Progenitor cell of endocrine pancreas (in vitro differentiated cells): ENCODE measurements at regions not wholly inside any gene's neighbourhood (a gene's known extent, or its start where the extent isn't known, plus 50 kb on each side); places are given as distances from the start of the nearest gene placed in this dataset.
"Not testable (repeated sequence)": the region's sequence is repeated elsewhere in the genome, so short reads cannot be mapped to it uniquely, and the experiment has no call there.

Experiments
- DNase-seq: peaks from one replicate; pipeline ENCODE4 v3.0.0; 2021; ENCODE audit warnings: low spot score; ENCODE audit not compliant: unreplicated experiment
- H3K27ac Mint-ChIP-seq: 2 replicates; pipeline ENCODE4 v1.8.0; 2021; ENCODE audit warnings: mild to moderate bottlenecking, moderate library complexity, mixed read lengths
- H3K27me3 Mint-ChIP-seq: 2 replicates; pipeline ENCODE4 v1.8.0; 2021; ENCODE audit warnings: mixed read lengths
- H3K36me3 Mint-ChIP-seq: 2 replicates; pipeline ENCODE4 v1.8.0; 2022; ENCODE audit warnings: mixed read lengths; ENCODE audit not compliant: insufficient read depth
- H3K4me1 Mint-ChIP-seq: 2 replicates; pipeline ENCODE4 v1.8.0; 2021; ENCODE audit warnings: low read depth, mixed read lengths
- H3K4me3 Mint-ChIP-seq: 2 replicates; pipeline ENCODE4 v1.8.0; 2021; ENCODE audit warnings: low read depth, mild to moderate bottlenecking, moderate library complexity, mixed read lengths
- H3K9me3 Mint-ChIP-seq: 2 replicates; pipeline ENCODE4 v1.8.0; 2021; ENCODE audit warnings: low read depth, mixed read lengths
- TF ChIP-seq, protein P1 (sequence below): fragments of 200-600 bp; sonication (generic); IDR thresholded peaks from one replicate; pipeline ENCODE4 v1.5.0; 2021; ENCODE audit warnings: antibody characterized with exemption, mild to moderate bottlenecking; ENCODE audit not compliant: unreplicated experiment

DNA sequence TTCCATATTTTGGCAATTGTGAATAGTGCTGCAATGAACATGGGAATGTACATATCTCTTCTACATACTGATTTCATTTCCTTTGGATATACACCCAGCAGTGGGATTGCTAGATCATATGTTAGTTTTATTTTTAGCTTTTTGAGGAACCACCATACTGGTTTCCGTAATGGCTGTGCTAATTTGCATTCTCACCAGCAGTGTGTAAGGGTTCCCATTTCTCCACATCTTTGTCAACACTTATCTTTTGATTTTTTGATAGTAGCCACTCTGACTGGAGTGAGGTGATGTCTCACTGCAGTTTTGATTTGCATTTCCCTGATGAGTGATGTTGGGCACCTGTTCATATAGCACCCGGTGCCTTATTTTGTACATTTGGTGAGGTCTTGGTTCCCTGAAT, 519.6 kb downstream of the REEP3 start:
- Mint-ChIP-seq H3K4me3 (no peak overlapping the region), H3K36me3 (no peaks in the 10 kb centered on the region), H3K27ac (no peak overlapping the region), H3K4me1 (peaks cover 2% of the 10 kb centered on the region), H3K9me3 (no peaks in the 10 kb centered on the region), H3K27me3 (no peaks in the 10 kb centered on the region)
- TF ChIP-seq, protein P1, sequence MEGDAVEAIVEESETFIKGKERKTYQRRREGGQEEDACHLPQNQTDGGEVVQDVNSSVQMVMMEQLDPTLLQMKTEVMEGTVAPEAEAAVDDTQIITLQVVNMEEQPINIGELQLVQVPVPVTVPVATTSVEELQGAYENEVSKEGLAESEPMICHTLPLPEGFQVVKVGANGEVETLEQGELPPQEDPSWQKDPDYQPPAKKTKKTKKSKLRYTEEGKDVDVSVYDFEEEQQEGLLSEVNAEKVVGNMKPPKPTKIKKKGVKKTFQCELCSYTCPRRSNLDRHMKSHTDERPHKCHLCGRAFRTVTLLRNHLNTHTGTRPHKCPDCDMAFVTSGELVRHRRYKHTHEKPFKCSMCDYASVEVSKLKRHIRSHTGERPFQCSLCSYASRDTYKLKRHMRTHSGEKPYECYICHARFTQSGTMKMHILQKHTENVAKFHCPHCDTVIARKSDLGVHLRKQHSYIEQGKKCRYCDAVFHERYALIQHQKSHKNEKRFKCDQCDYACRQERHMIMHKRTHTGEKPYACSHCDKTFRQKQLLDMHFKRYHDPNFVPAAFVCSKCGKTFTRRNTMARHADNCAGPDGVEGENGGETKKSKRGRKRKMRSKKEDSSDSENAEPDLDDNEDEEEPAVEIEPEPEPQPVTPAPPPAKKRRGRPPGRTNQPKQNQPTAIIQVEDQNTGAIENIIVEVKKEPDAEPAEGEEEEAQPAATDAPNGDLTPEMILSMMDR, result no peak
- no peak for DNase-seq

DNA sequence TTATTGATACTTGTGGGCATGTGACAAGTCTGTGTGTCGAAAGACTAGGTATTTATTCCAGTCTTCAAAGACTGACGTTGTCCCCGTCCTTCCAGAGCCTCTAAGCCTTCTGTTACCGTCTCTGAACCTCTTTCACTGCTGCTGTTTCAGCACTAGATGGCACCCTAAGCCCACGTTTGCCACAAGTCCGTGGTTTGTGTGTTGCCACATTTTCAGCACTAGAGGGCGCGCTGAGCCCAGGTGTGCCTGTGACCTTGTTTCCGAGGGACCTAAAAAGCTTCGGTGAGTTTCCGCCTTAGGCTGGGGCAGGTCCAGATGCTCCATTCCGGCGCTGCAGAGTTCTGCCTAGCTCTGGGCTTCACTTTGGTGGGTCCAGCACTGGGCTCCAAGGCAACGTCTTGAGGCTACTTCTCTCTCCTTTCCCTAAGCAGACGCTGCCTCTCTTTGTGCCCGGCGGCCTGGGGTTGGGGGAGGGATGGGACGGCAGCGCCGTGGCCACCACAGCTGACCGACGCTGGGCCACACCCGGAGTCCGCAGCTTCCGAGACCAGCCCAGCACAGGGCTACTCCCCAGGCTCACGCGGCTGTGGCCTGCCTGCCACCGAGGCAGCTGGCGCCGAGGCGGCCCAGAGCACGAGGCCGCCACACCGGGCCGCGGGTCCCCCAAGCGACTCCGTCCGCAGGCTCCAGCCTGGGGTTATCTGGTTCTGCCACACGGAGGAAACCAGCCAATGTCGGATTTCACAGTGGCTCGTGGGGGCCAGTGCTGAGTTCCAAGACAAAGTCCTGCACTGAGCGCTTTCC, 520.2 kb downstream of the REEP3 start:
- H3K36me3 Mint-ChIP-seq, result no peaks in the 10 kb centered on the region
- H3K27me3 Mint-ChIP-seq, result no peaks in the 10 kb centered on the region
- H3K4me3 Mint-ChIP-seq, result no peak overlapping the region
- no peak overlapping the region for H3K27ac Mint-ChIP-seq
- DNase-seq, result peak; percentile 56
- TF ChIP-seq, protein P1, result peak; percentile 99
- no peaks in the 10 kb centered on the region for H3K9me3 Mint-ChIP-seq
- H3K4me1 Mint-ChIP-seq, result peaks cover 2% of the 10 kb centered on the region

DNA sequence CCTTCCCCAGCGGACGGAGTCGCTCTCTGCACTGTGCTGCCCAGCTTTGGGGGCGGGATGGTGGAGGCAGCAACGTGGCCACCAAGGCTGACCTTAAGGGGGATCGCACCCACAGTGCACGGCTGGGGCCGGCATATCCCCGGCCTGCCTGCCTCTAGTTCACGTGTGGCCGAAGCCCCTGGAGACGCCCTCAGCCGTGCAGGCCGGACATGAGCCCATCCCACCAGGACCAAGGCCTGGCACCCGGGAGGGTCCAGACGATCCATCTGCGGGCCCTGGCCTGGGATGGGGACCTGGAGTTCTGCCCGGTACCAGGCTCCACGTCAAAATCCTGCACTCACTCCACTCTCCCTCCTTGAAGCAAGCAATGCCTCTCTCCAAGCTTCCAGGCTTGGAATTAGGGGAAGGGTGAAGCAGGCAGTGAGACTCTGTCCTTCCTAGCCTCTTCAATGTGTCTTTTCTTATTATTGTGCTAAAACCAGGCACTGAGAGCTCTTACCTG, 520.8 kb downstream of the REEP3 start:
- DNase-seq, result no peak
- no peaks in the 10 kb centered on the region for H3K36me3 Mint-ChIP-seq
- H3K9me3 Mint-ChIP-seq, result no peaks in the 10 kb centered on the region
- H3K27ac Mint-ChIP-seq, result no peak overlapping the region
- H3K4me1 Mint-ChIP-seq, result peaks cover 2% of the 10 kb centered on the region
- H3K27me3 Mint-ChIP-seq, result no peaks in the 10 kb centered on the region
- no peak overlapping the region for H3K4me3 Mint-ChIP-seq
- TF ChIP-seq, protein P1, result no peak

DNA sequence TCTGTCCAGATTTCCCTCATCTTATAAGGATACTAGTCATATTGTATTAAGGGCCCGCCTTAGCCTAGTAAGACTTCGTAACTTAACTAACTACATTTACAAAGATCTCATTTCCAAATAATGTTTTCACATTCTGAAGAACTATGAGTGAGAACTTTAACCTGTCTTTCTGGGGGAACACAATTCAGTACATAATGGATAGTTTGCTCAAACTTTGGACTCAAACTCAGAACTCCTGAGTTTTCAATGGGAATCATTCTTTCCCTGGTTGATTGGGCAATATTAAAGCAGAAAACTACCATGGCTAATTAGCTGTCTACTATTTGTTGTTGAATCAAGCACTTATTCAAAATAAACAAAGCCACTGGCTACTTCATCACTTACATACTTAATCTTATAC, 522.9 kb downstream of the REEP3 start:
- no peak overlapping the region for H3K27ac Mint-ChIP-seq
- H3K36me3 Mint-ChIP-seq, result no peaks in the 10 kb centered on the region
- H3K9me3 Mint-ChIP-seq, result no peaks in the 10 kb centered on the region
- no peak overlapping the region for H3K4me3 Mint-ChIP-seq
- DNase-seq, result no peak
- H3K4me1 Mint-ChIP-seq, result peaks cover 2% of the 10 kb centered on the region
- H3K27me3 Mint-ChIP-seq, result no peaks in the 10 kb centered on the region
- TF ChIP-seq, protein P1, result no peak

DNA sequence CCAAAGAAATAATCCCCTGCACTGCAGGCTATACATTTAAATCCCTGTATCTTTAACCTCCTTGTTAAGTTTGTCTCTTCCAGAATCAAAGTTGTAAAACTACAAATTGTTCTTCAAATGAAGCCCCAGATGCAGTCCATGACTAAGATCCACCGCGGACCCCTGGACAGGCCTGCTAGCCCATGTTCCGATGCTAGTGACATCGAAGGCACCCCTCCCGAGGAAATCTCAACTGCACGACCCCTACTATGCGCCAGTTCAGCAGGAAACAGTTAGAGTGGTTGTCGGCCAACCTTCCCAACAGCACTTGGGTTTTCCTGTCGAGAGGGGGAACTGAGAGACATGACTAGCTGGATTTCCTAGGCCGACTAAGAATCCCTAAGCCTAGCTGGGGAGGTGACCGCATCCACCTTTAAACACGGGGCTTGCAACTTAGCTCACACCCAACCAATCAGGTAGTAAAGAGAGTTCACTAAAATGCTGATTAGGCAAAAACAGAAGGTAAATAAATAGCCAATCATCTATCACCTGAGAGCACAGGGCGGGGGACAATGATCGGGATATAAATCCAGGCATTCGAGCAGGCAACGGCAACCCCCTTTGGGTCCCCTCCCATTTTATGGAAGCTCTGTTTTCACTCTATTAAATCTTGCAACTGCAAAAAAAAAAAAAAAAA, 523.9 kb downstream of the REEP3 start:
- H3K27me3 Mint-ChIP-seq, H3K36me3 Mint-ChIP-seq, DNase-seq, H3K9me3 Mint-ChIP-seq, H3K27ac Mint-ChIP-seq, H3K4me3 Mint-ChIP-seq, H3K4me1 Mint-ChIP-seq: not testable (repeated sequence)
